H1 (cell line): ENCODE measurements at regions not wholly inside any gene's neighbourhood (a gene's known extent, or its start where the extent isn't known, plus 50 kb on each side); places are given as distances from the start of the nearest gene placed in this dataset.

Experiments used
- CTCF ChIA-PET: fragments of 300-600 bp; sonication (Branson Sonifier 250); formaldehyde crosslinking; loops from one replicate; lab custom pipeline; 2021; ENCODE audit not compliant: partially characterized antibody; lab: Charles Lee
- POLR2A ChIA-PET: fragments of 300-600 bp; sonication (Branson Sonifier 250); formaldehyde crosslinking; loops from one replicate; lab custom pipeline; 2021; ENCODE audit warnings: inconsistent platforms; ENCODE audit not compliant: partially characterized antibody; lab: Charles Lee
- DNase-seq, 2 experiments: peaks; one replicate each; pipeline versions ENCODE4 v3.0.0 to v3.0.0-alpha.2; 2010 to 2022; ENCODE audit warnings: low spot score in 2 of 2, low read depth in 1 of 2, mixed read lengths in 1 of 2
- FAIRE-seq: peaks from 2 replicates; lab custom pipeline; 2011; peaks lifted over from hg19 to GRCh38; lab: Jason Lieb, UNC
- H2AFZ ChIP-seq: 2 replicates; pipeline ENCODE4 v1.8.1; 2012; ENCODE audit warnings: low read length, inconsistent platforms
- H2AK5ac ChIP-seq: 2 replicates; pipeline ENCODE4 v1.6.1; 2013; ENCODE audit warnings: low read depth, low read length
- H2BK120ac ChIP-seq: replicated peaks from 2 replicates; pipeline ENCODE3; 2013; ENCODE audit warnings: low read depth, low read length, inconsistent platforms
- H2BK12ac ChIP-seq: 2 replicates; pipeline ENCODE4 v1.6.1; 2013; ENCODE audit warnings: low read depth, low read length
- H2BK15ac ChIP-seq: 2 replicates; pipeline ENCODE4 v1.6.1; 2013; ENCODE audit warnings: low read length
- H2BK20ac ChIP-seq: 2 replicates; pipeline ENCODE4 v1.6.1; 2013; ENCODE audit warnings: low read length
- H2BK5ac ChIP-seq: 2 replicates; pipeline ENCODE4 v1.6.1; 2013; ENCODE audit warnings: low read depth, low read length
- H3K14ac ChIP-seq: 2 replicates; pipeline ENCODE4 v1.6.1; 2013; ENCODE audit warnings: inconsistent platforms; ENCODE audit not compliant: insufficient read length
- H3K18ac ChIP-seq: 2 replicates; pipeline ENCODE4 v1.6.1; 2013; ENCODE audit warnings: low read length; ENCODE audit errors: extremely low read depth
- H3K23ac ChIP-seq: 2 replicates; pipeline ENCODE4 v1.6.1; 2013; ENCODE audit warnings: inconsistent platforms; ENCODE audit not compliant: insufficient read length
- H3K23me2 ChIP-seq: 2 replicates; pipeline ENCODE4 v1.6.1; 2013; ENCODE audit warnings: low read depth, low read length
- H3K27ac ChIP-seq: 2 replicates; pipeline ENCODE4 v1.6.1; 2011; ENCODE audit warnings: low read depth, low read length, inconsistent platforms
- H3K27me3 ChIP-seq, 4 experiments: replicated peaks in 1 of 4; 1 replicate in 1 of 4; 2 replicates in 3 of 4; pipeline versions ENCODE4 v1.6.1 to v1.8.1; 2011 to 2013; ENCODE audit warnings: low read length in 3 of 4, mild to moderate bottlenecking in 3 of 4, inconsistent platforms in 2 of 4, mixed read lengths in 2 of 4, moderate library complexity in 1 of 4; ENCODE audit not compliant: control insufficient read depth in 3 of 4, insufficient read depth in 3 of 4; ENCODE audit errors: extremely low read depth in 1 of 4
- H3K36me3 ChIP-seq, 4 experiments: 2 replicates each; pipeline versions ENCODE4 v1.6.1 to v1.8.1; 2011 to 2013; ENCODE audit warnings: mild to moderate bottlenecking in 4 of 4, low read length in 3 of 4, moderate library complexity in 2 of 4, control low read depth in 1 of 4, inconsistent platforms in 1 of 4; ENCODE audit not compliant: insufficient read depth in 4 of 4, control insufficient read depth in 2 of 4
- H3K4ac ChIP-seq: replicated peaks from 2 replicates; pipeline ENCODE3; 2013; ENCODE audit warnings: low read length, low read depth, mixed read lengths, inconsistent platforms; ENCODE audit not compliant: insufficient read length
- H3K4me1 ChIP-seq, 4 experiments: replicated peaks in 1 of 4; 1 replicate in 1 of 4; 2 replicates in 3 of 4; pipeline versions ENCODE4 v1.6.1 to v1.8.1; 2011 to 2013; ENCODE audit warnings: low read length in 3 of 4, inconsistent platforms in 2 of 4, mixed read lengths in 1 of 4; ENCODE audit not compliant: insufficient read depth in 4 of 4, control insufficient read depth in 3 of 4
- H3K4me2 ChIP-seq, 2 experiments: 2 replicates each; pipeline versions ENCODE4 v1.6.1 to v1.8.1; 2011 to 2013; ENCODE audit warnings: low read depth in 2 of 2, low read length in 2 of 2, control low read depth in 1 of 2, inconsistent platforms in 1 of 2, mild to moderate bottlenecking in 1 of 2; ENCODE audit not compliant: insufficient read depth in 1 of 2
- H3K4me3 ChIP-seq, 4 experiments: fragments of 200-600, 300-600 bp in 1 of 4; sonication (generic), shearing (Covaris generic), sonication (Bioruptor Twin) in 1 of 4; 2 replicates each; pipeline versions ENCODE4 v1.5.1 to v1.8.1; 2011 to 2016; ENCODE audit warnings: low read length in 4 of 4, low read depth in 3 of 4, control low read depth in 2 of 4, inconsistent platforms in 2 of 4, mild to moderate bottlenecking in 2 of 4, mixed read lengths in 1 of 4, moderate library complexity in 1 of 4; ENCODE audit not compliant: insufficient read depth in 2 of 4; ENCODE audit errors: extremely low read depth in 1 of 4
- H3K56ac ChIP-seq: replicated peaks from 2 replicates; pipeline ENCODE3; 2013; ENCODE audit warnings: low read depth, mild to moderate bottlenecking, mixed read lengths, low read length, inconsistent platforms; ENCODE audit not compliant: insufficient read length
- H3K79me1 ChIP-seq: 2 replicates; pipeline ENCODE4 v1.6.1; 2013; ENCODE audit warnings: low read depth, low read length, control low read depth
- H3K79me2 ChIP-seq, 2 experiments: 2 replicates each; pipeline versions ENCODE4 v1.6.1 to v1.8.1; 2012 to 2013; ENCODE audit warnings: low read length in 2 of 2, mild to moderate bottlenecking in 2 of 2, inconsistent platforms in 1 of 2; ENCODE audit not compliant: insufficient read depth in 2 of 2, control insufficient read depth in 1 of 2
- H3K9ac ChIP-seq, 4 experiments: replicated peaks in 1 of 4; 1 replicate in 1 of 4; 2 replicates in 3 of 4; pipeline versions ENCODE4 v1.6.1 to v1.8.1; 2011 to 2013; ENCODE audit warnings: low read depth in 3 of 4, low read length in 3 of 4, control low read depth in 2 of 4, mild to moderate bottlenecking in 2 of 4, moderate library complexity in 2 of 4, inconsistent platforms in 1 of 4; ENCODE audit errors: extremely low read depth in 1 of 4
- H3K9me3 ChIP-seq, 2 experiments: 2 replicates each; pipeline versions ENCODE4 v1.6.1 to v1.8.1; 2012 to 2013; ENCODE audit warnings: mild to moderate bottlenecking in 2 of 2, moderate library complexity in 2 of 2, control low read depth in 1 of 2, inconsistent platforms in 1 of 2, low read depth in 1 of 2, low read length in 1 of 2, mixed read lengths in 1 of 2; ENCODE audit not compliant: insufficient read depth in 2 of 2
- H4K20me1 ChIP-seq, 2 experiments: replicated peaks in 1 of 2; 2 replicates each; pipeline versions ENCODE3 to v1.8.1; 2011 to 2013; ENCODE audit warnings: inconsistent platforms in 2 of 2, low read length in 2 of 2, mild to moderate bottlenecking in 1 of 2; ENCODE audit not compliant: insufficient read depth in 2 of 2, control insufficient read depth in 1 of 2
- H4K5ac ChIP-seq: 2 replicates; pipeline ENCODE4 v1.6.1; 2013; ENCODE audit warnings: low read length, low read depth, mixed read lengths, inconsistent platforms; ENCODE audit not compliant: insufficient read length
- H4K8ac ChIP-seq: 2 replicates; pipeline ENCODE4 v1.8.0; 2013; ENCODE audit warnings: mild to moderate bottlenecking, moderate library complexity, low read length, inconsistent platforms; ENCODE audit not compliant: insufficient read depth; ENCODE audit errors: extremely low read depth
- H4K91ac ChIP-seq: replicated peaks from 2 replicates; pipeline ENCODE3; 2013; ENCODE audit warnings: low read length, mixed read lengths, inconsistent platforms; ENCODE audit not compliant: insufficient read length
- JUN ChIP-seq: IDR thresholded peaks from 2 replicates; pipeline ENCODE4 v1.6.1; 2011; ENCODE audit warnings: low read depth, mild to moderate bottlenecking, improper control_type of control experiment, low read length
- POLR2A ChIP-seq, 2 experiments: IDR thresholded peaks; 1 replicate in 1 of 2; 2 replicates in 1 of 2; pipeline ENCODE4 v1.6.1; 2011; ENCODE audit warnings: low read depth in 2 of 2, low read length in 2 of 2, mild to moderate bottlenecking in 2 of 2; ENCODE audit errors: control extremely low read depth in 1 of 2
- POU5F1 ChIP-seq: IDR thresholded peaks from 2 replicates; pipeline ENCODE4 v1.6.1; 2011; ENCODE audit warnings: low read depth, mild to moderate bottlenecking, low read length, moderate library complexity
- TEAD4 ChIP-seq: IDR thresholded peaks from 2 replicates; pipeline ENCODE4 v1.6.1; 2012; ENCODE audit warnings: low read depth, low read length, inconsistent platforms, mixed read lengths
- WGBS, 2 experiments: shearing (Covaris generic) in 1 of 2; methylation state at CpG; one replicate each; pipeline versions ENCODE4 v1.1.6 to v1.1.7; 2013 to 2015; ENCODE audit warnings: low lambda C conversion rate in 2 of 2, mixed read lengths in 2 of 2, inconsistent platforms in 1 of 2, low coverage in 1 of 2, missing lambda C conversion rate in 1 of 2; ENCODE audit not compliant: insufficient replicate concordance in 2 of 2, insufficient coverage in 1 of 2, insufficient read length in 1 of 2; ENCODE audit errors: extremely low coverage in 1 of 2, missing lambda C conversion rate in 1 of 2; 5-methylcytosine and 5-hydroxymethylcytosine counted together

DNA sequence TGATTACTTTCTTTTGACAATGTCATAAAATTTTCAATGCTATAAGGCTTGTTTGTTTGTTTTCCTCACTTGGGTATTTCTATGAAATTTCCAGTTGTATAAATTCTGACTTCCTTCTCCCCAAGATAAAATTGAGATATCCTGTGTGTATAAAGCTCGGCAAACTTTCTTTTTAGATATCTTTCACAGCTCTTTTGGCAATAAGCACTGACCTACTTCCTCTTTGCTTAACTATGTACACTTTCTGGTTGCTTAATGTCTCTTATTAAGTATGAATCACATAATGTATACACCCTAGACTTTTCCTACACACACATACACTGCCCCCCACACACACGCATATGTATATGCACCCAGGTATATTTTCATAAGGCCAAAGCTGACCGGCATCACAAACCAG lies 318.4 kb upstream of the RBMY1B start:
- Histone ChIP-seq H2BK5ac (no peak overlapping the region), H3K4me2 (no peak overlapping the region), H4K5ac (no peak overlapping the region), H3K18ac (no peak overlapping the region), H3K9me3 (peaks cover 5 to 27% of the 10 kb centered on the region in 2 experiments; a peak in 2 of 4 replicates), H3K79me2 (no peaks in the 10 kb centered on the region), H2BK20ac (no peak overlapping the region), H4K8ac (no peak overlapping the region), H2AK5ac (no peak overlapping the region), H3K4ac (no peak overlapping the region), H3K23ac (no peak overlapping the region), H3K56ac (no peak overlapping the region), H2BK15ac (no peak overlapping the region), H3K36me3 (no peaks in the 10 kb centered on the region), H4K91ac (no peak overlapping the region), H3K9ac (no peak overlapping the region), H2BK12ac (no peak overlapping the region), H2AFZ (no peak overlapping the region), H3K14ac (no peak overlapping the region), H3K4me3 (no peak overlapping the region), H3K4me1 (no peaks in the 10 kb centered on the region), H3K23me2 (no peaks in the 10 kb centered on the region), H2BK120ac (no peak overlapping the region), H3K27ac (no peak overlapping the region), H3K27me3 (no peaks in the 10 kb centered on the region), H3K79me1 (no peaks in the 10 kb centered on the region), H4K20me1 (no peaks in the 10 kb centered on the region)
- TF ChIP-seq POU5F1 (no peak), JUN (no peak), POLR2A (IDR thresholded peaks at IDR 0.05; ENCODE audit: control extremely low read depth in 1 of 2, low read depth in 2 of 2, low read length in 2 of 2) (no peak), TEAD4 (no peak)
- FAIRE-seq (no peak), DNase-seq (no peak)
- ChIA-PET CTCF (no interaction called here), POLR2A (no interaction called here)
- WGBS, 2 experiments: 81% methylated on average over 3 of the region's 3 CpGs; no CpG with 5 or more reads in 1 of the 2 experiments
